GM12878 (cell line): ENCODE measurements at regions not wholly inside any gene's neighbourhood (a gene's known extent, or its start where the extent isn't known, plus 50 kb on each side); places are given as distances from the start of the nearest gene placed in this dataset.

Experiments used
- ATAC-seq: fragments of 200-7000 bp; cut with Tn5 transposase; 3 replicates; pipeline ENCODE4 v1.9.1; 2020; ENCODE audit warnings: mild to moderate bottlenecking, moderate library complexity
- BruUV-seq: library from RNA; stranded (reverse); fragments of 400-500 nt; replicated peaks from 2 replicates; lab custom pipeline; 2021; lab: Mats Ljungman, UMichigan
- CTCF ChIA-PET: fragments of 300-600 bp; sonication (Branson Sonifier 250); formaldehyde crosslinking; extraction: SDS; loops from one replicate; lab custom pipeline; 2021; ENCODE audit warnings: inconsistent platforms; lab: Yijun Ruan, JAX
- POLR2A ChIA-PET: fragments of 350-600 bp; formaldehyde crosslinking; extraction: SDS; loops from one replicate; lab custom pipeline; 2021; ENCODE audit warnings: inconsistent platforms; lab: Charles Lee
- RAD21 ChIA-PET: fragments of 300-600 bp; sonication (Branson Sonifier 250); formaldehyde crosslinking; loops from one replicate; lab custom pipeline; 2023; ENCODE audit warnings: antibody characterized with exemption; ENCODE audit not compliant: unreplicated experiment; lab: Charles Lee
- SMC1A ChIA-PET: fragments of 300-600 bp; sonication (Branson Sonifier 250); formaldehyde crosslinking; loops from one replicate; lab custom pipeline; 2023; ENCODE audit not compliant: unreplicated experiment, uncharacterized antibody; lab: Charles Lee
- DNase-seq: peaks from one replicate; pipeline ENCODE4 v3.0.0-alpha.2; 2011; ENCODE audit warnings: low read depth, low spot score
- FAIRE-seq: peaks from 3 replicates; lab custom pipeline; 2011; peaks lifted over from hg19 to GRCh38; lab: Jason Lieb, UNC
- H2AFZ ChIP-seq: 2 replicates; pipeline ENCODE4 v1.6.0; 2011; ENCODE audit warnings: low read depth, low read length, control low read depth; ENCODE audit not compliant: control insufficient read depth
- H3K27ac ChIP-seq: 2 replicates; pipeline ENCODE4 v1.5.1; 2011; ENCODE audit warnings: control low read depth; ENCODE audit not compliant: control insufficient read depth, insufficient read depth
- H3K27me3 ChIP-seq, 2 experiments: replicated peaks in 1 of 2; 2 replicates each; pipeline versions ENCODE4 v1.6.0 to v1.6.1; 2011; ENCODE audit warnings: low read length in 1 of 2; ENCODE audit not compliant: control insufficient read depth in 2 of 2, insufficient read depth in 2 of 2
- H3K36me3 ChIP-seq, 2 experiments: 2 replicates each; pipeline ENCODE4 v1.5.1; 2011; ENCODE audit warnings: low read length in 1 of 2; ENCODE audit not compliant: control insufficient read depth in 2 of 2, insufficient read depth in 2 of 2
- H3K4me1 ChIP-seq: 2 replicates; pipeline ENCODE4 v1.6.1; 2011; ENCODE audit warnings: mild to moderate bottlenecking, low read length, moderate library complexity, mixed read lengths; ENCODE audit not compliant: control insufficient read depth, insufficient read depth
- H3K4me2 ChIP-seq: 2 replicates; pipeline ENCODE4 v1.6.0; 2011; ENCODE audit warnings: control low read depth; ENCODE audit not compliant: control insufficient read depth, insufficient read depth
- H3K4me3 ChIP-seq: fragments of 200-600 bp; sonication (generic); 2 replicates; pipeline ENCODE4 v1.5.1; 2016
- H3K79me2 ChIP-seq: 2 replicates; pipeline ENCODE4 v1.6.0; 2011; ENCODE audit warnings: low read length; ENCODE audit not compliant: control insufficient read depth, insufficient read depth
- H3K9ac ChIP-seq: 2 replicates; pipeline ENCODE4 v1.8.0; 2011; ENCODE audit warnings: low read length, control low read depth, mixed read lengths; ENCODE audit not compliant: control insufficient read depth, insufficient read depth
- H3K9me3 ChIP-seq: replicated peaks from 3 replicates; pipeline ENCODE4 v1.5.1; 2011; ENCODE audit warnings: mild to moderate bottlenecking, low read length; ENCODE audit not compliant: control insufficient read depth, insufficient read depth
- H4K20me1 ChIP-seq: 2 replicates; pipeline ENCODE4 v1.6.0; 2011; ENCODE audit not compliant: control insufficient read depth, insufficient read depth
- BCLAF1 ChIP-seq: fragments of 450-650 bp; IDR thresholded peaks from 2 replicates; pipeline ENCODE4 v1.6.1; 2017; ENCODE audit warnings: antibody characterized with exemption, mild to moderate bottlenecking, moderate library complexity
- BRCA1 ChIP-seq: IDR thresholded peaks from 2 replicates; pipeline ENCODE4 v1.6.1; 2011; ENCODE audit warnings: low read depth, low read length, improper control_type of control experiment
- CBX3 ChIP-seq: fragments of 200-600 bp; sonication (generic); IDR thresholded peaks from 2 replicates; pipeline ENCODE4 v1.6.1; 2016; ENCODE audit warnings: low read depth, borderline replicate concordance
- CBX5 ChIP-seq: sonication (generic); IDR thresholded peaks from 2 replicates; pipeline ENCODE4 v1.6.1; 2016; ENCODE audit warnings: low read depth, moderate library complexity, mild to moderate bottlenecking, inconsistent platforms
- ELK1 ChIP-seq: IDR thresholded peaks from 2 replicates; pipeline ENCODE4 v1.6.1; 2012; ENCODE audit warnings: low read depth, low read length, improper control_type of control experiment
- JUND ChIP-seq: IDR thresholded peaks from 2 replicates; pipeline ENCODE4 v1.6.1; 2012; ENCODE audit warnings: low read depth, mild to moderate bottlenecking, low read length, improper control_type of control experiment, moderate library complexity
- MEF2B ChIP-seq: fragments of 450-650 bp; IDR thresholded peaks from 2 replicates; pipeline ENCODE4 v1.6.1; 2018; ENCODE audit warnings: mild to moderate bottlenecking, moderate library complexity; ENCODE audit not compliant: partially characterized antibody, poor library complexity, severe bottlenecking
- MTA3 ChIP-seq: IDR thresholded peaks from 2 replicates; pipeline ENCODE4 v1.6.1; 2012; ENCODE audit warnings: low read length, inconsistent platforms, borderline replicate concordance
- NBN ChIP-seq: fragments of 450-650 bp; IDR thresholded peaks from 2 replicates; pipeline ENCODE4 v1.6.1; 2016
- NR2F1 ChIP-seq: fragments of 450-650 bp; conservative IDR thresholded peaks from 2 replicates; pipeline ENCODE4 v1.6.1; 2017; ENCODE audit warnings: mild to moderate bottlenecking
- PBX3 ChIP-seq: IDR thresholded peaks from 2 replicates; pipeline ENCODE4 v1.6.1; 2011; ENCODE audit warnings: mild to moderate bottlenecking, low read depth, low read length, moderate library complexity; ENCODE audit not compliant: insufficient replicate concordance
- POLR2AphosphoS5 ChIP-seq: IDR thresholded peaks from 2 replicates; pipeline ENCODE4 v1.6.1; 2011; ENCODE audit warnings: mild to moderate bottlenecking, low read length, inconsistent platforms
- RELA ChIP-seq: fragments of 450-650 bp; IDR thresholded peaks from 2 replicates; pipeline ENCODE4 v1.8.0; 2014; ENCODE audit warnings: borderline replicate concordance; ENCODE audit not compliant: partially characterized antibody
- REST ChIP-seq: IDR thresholded peaks from 2 replicates; pipeline ENCODE4 v1.6.1; 2012; ENCODE audit warnings: mild to moderate bottlenecking, low read depth, low read length
- SPI1 ChIP-seq: IDR thresholded peaks from 2 replicates; pipeline ENCODE4 v1.6.1; 2011; ENCODE audit warnings: low read depth, mild to moderate bottlenecking, low read length, moderate library complexity, borderline replicate concordance; ENCODE audit not compliant: insufficient read depth
- WGBS: methylation state at CpG from one replicate; pipeline ENCODE4 v1.1.6; 2016; ENCODE audit warnings: low lambda C conversion rate; ENCODE audit not compliant: insufficient replicate concordance, insufficient coverage; ENCODE audit errors: missing lambda C conversion rate; 5-methylcytosine and 5-hydroxymethylcytosine counted together
- in situ Hi-C: fragments of 300-500 bp; cut with MboI; formaldehyde crosslinking; loops from 9 replicates; pipeline ENCODE4 v1.14.3; 2018; ENCODE audit warnings: mixed read lengths
- intact Hi-C: fragments of 100-400 bp; cut with micrococcal nuclease; formaldehyde crosslinking; loops from one replicate; pipeline ENCODE4 v1.14.2; 2022; ENCODE audit not compliant: unreplicated experiment

- Histone ChIP-seq H3K36me3 (no peaks in the 10 kb centered on the region), H3K79me2 (no peaks in the 10 kb centered on the region), H2AFZ (no peak overlapping the region), H4K20me1 (no peaks in the 10 kb centered on the region), H3K9ac (no peak overlapping the region), H3K27ac (no peak overlapping the region), H3K4me1 (no peaks in the 10 kb centered on the region), H3K4me3 (no peak overlapping the region), H3K27me3 (no peaks in the 10 kb centered on the region), H3K4me2 (no peak overlapping the region), H3K9me3 (no peaks in the 10 kb centered on the region)
- BruUV-seq: no TSS peak
- DNase-seq (no peak), ATAC-seq (no peak), FAIRE-seq (no peak)
- ChIA-PET SMC1A (no interaction called here), CTCF (no interaction called here), RAD21 (no interaction called here), POLR2A (no interaction called here)
- intact Hi-C loops (no loop called here), in situ Hi-C loops (no loop called here)
- 40% methylated on average over 17 of the region's 17 CpGs for WGBS
- TF ChIP-seq MEF2B: no peak
- no peak for TF ChIP-seq MTA3
- no peak for TF ChIP-seq CBX3
- TF ChIP-seq NBN: no peak
- TF ChIP-seq NR2F1: no peak
- no peak for TF ChIP-seq PBX3
- TF ChIP-seq CBX5: no peak
- no peak for TF ChIP-seq BCLAF1
- TF ChIP-seq SPI1: no peak
- TF ChIP-seq ELK1: no peak
- no peak for TF ChIP-seq POLR2AphosphoS5
- TF ChIP-seq RELA: no peak
- no peak for TF ChIP-seq JUND
- TF ChIP-seq REST: no peak
- no peak for TF ChIP-seq BRCA1
These were observed 317.7 kb downstream of the GLRX3 start for GRCh38 chr10:130453721-130454542.
